Activated CD8-positive, alpha-beta T cell treated with anti-CD3 and anti-CD28 coated beads for 36 hours (primary cell): ENCODE measurements at regions not wholly inside any gene's neighbourhood (a gene's known extent, or its start where the extent isn't known, plus 50 kb on each side); places are given as distances from the start of the nearest gene placed in this dataset.

Experiments
- ATAC-seq: fragments of 200-7000 bp; cut with Tn5 transposase; one replicate; pipeline ENCODE4 v1.10.0; 2021; ENCODE audit warnings: mild to moderate bottlenecking, moderate library complexity
- CTCF ChIA-PET: fragments of 350-600 bp; sonication (Branson Sonifier 250); formaldehyde crosslinking; loops from one replicate; lab custom pipeline; 2021; ENCODE audit warnings: antibody characterized with exemption; lab: Charles Lee
- POLR2A ChIA-PET: fragments of 350-600 bp; sonication (Branson Sonifier 250); formaldehyde crosslinking; loops from one replicate; lab custom pipeline; 2021; ENCODE audit warnings: antibody characterized with exemption; lab: Charles Lee
- DNase-seq: peaks from one replicate; pipeline ENCODE4 v3.0.0-alpha.2; 2020
- H3K27ac Mint-ChIP-seq: one replicate; pipeline ENCODE4 v1.8.0; 2021; ENCODE audit warnings: mild to moderate bottlenecking, mixed read lengths
- H3K27me3 Mint-ChIP-seq: one replicate; pipeline ENCODE4 v1.8.0; 2021; ENCODE audit warnings: mixed read lengths
- H3K36me3 Mint-ChIP-seq: one replicate; pipeline ENCODE4 v1.8.0; 2021; ENCODE audit warnings: low read depth, mixed read lengths
- H3K4me1 Mint-ChIP-seq: one replicate; pipeline ENCODE4 v1.8.0; 2021; ENCODE audit warnings: low read depth, mixed read lengths
- H3K4me3 Mint-ChIP-seq: one replicate; pipeline ENCODE4 v1.8.0; 2021; ENCODE audit warnings: mild to moderate bottlenecking, moderate library complexity, mixed read lengths
- H3K9me3 Mint-ChIP-seq: one replicate; pipeline ENCODE4 v1.8.0; 2021; ENCODE audit warnings: mixed read lengths
- intact Hi-C: fragments of 100-400 bp; cut with micrococcal nuclease; formaldehyde crosslinking; loops from one replicate; pipeline ENCODE4 v1.10.0; 2022
- TF ChIP-seq, protein P1 (sequence below): fragments of 200-600 bp; IDR thresholded peaks from one replicate; pipeline ENCODE4 v1.8.0; 2022; ENCODE audit warnings: antibody characterized with exemption, mild to moderate bottlenecking

DNA sequence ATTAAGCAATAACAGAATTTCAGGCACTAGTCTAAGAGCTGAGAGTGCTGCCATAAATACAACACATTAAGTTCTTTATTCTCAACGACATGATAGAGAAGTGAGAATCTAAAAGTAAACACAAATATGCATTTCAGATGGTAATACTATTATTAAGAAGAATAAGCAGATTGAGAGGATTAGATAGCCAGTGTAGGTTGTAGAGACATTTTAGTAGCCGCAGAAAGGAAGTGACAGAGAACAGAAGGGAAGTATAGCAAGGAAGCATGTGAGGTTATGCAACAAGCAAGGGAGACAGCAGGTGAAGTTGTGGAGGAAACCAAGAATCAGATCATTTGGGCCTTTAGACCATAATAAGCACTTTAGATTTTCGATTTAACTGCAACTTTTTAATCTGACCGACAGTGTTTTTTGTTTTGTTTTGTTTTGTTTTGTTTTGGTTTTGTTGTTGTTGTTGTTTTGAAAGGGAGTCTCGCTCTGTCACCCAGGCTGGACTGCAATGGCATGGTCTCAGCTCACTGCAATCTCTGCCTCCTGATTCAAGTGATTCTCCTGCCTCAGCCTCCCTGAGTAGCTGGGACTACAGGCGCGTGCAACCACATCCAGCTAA lies 737.0 kb upstream of the ADGRB3 start:
- TF ChIP-seq, protein P1, sequence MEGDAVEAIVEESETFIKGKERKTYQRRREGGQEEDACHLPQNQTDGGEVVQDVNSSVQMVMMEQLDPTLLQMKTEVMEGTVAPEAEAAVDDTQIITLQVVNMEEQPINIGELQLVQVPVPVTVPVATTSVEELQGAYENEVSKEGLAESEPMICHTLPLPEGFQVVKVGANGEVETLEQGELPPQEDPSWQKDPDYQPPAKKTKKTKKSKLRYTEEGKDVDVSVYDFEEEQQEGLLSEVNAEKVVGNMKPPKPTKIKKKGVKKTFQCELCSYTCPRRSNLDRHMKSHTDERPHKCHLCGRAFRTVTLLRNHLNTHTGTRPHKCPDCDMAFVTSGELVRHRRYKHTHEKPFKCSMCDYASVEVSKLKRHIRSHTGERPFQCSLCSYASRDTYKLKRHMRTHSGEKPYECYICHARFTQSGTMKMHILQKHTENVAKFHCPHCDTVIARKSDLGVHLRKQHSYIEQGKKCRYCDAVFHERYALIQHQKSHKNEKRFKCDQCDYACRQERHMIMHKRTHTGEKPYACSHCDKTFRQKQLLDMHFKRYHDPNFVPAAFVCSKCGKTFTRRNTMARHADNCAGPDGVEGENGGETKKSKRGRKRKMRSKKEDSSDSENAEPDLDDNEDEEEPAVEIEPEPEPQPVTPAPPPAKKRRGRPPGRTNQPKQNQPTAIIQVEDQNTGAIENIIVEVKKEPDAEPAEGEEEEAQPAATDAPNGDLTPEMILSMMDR: no peak
- Mint-ChIP-seq H3K4me1 (no peaks in the 10 kb centered on the region), H3K27me3 (no peaks in the 10 kb centered on the region), H3K9me3 (peaks cover 9% of the 10 kb centered on the region), H3K4me3 (no peak overlapping the region), H3K27ac (no peak overlapping the region), H3K36me3 (no peaks in the 10 kb centered on the region)
- ATAC-seq: no peak
- ChIA-PET CTCF (no interaction called here), POLR2A (no interaction called here)
- intact Hi-C loops: no loop called here
- no peak for DNase-seq

DNA sequence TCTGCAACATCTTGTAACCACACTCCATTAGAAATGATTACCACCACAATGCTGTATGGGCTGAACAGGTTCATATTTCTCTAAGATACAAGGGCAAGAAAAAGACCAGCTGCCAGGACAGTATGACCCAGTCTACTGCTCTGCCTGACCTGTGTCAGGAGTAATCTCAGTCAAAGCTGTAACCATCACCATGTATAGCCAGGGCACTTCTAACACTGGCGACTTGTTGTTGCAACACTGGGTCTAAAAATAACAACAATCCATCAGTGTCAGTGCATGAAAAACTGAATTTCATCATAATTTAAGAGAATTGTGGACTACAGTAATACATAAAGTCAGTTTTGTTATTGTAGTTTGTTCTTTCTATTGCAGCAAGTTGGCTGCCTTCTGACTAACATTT lies 738.6 kb upstream of the ADGRB3 start:
- ChIA-PET CTCF (no interaction called here), POLR2A (no interaction called here)
- Mint-ChIP-seq H3K36me3 (no peaks in the 10 kb centered on the region), H3K27ac (no peak overlapping the region), H3K4me1 (no peaks in the 10 kb centered on the region), H3K27me3 (no peaks in the 10 kb centered on the region), H3K4me3 (no peak overlapping the region), H3K9me3 (peaks cover 9% of the 10 kb centered on the region)
- intact Hi-C loops: no loop called here
- ATAC-seq (no peak), DNase-seq (no peak)
- TF ChIP-seq, protein P1: no peak

DNA sequence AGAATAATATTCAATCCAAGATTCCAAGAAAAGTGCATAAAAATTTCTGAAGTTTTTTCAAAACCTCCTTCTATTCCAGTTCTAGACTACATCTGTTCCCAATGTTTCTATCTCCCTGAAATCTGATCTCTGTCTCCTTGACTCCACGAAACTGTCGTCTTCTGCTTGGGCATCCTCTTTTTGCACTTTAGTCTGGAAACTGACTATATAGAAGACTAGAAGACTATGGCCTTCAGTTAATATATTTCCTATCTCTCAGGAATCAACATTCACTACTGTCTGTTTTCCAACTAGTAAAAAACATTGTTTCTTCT lies 745.4 kb upstream of the ADGRB3 start:
- intact Hi-C loops: no loop called here
- no peaks in the 10 kb centered on the region for H3K27me3 Mint-ChIP-seq
- no peaks in the 10 kb centered on the region for H3K4me1 Mint-ChIP-seq
- peaks cover 11% of the 10 kb centered on the region for H3K9me3 Mint-ChIP-seq
- no peak overlapping the region for H3K27ac Mint-ChIP-seq
- TF ChIP-seq, protein P1: no peak
- no peak for ATAC-seq
- H3K36me3 Mint-ChIP-seq: no peaks in the 10 kb centered on the region
- no peak for DNase-seq
- ChIA-PET POLR2A (no interaction called here), CTCF (no interaction called here)
- no peak overlapping the region for H3K4me3 Mint-ChIP-seq

DNA sequence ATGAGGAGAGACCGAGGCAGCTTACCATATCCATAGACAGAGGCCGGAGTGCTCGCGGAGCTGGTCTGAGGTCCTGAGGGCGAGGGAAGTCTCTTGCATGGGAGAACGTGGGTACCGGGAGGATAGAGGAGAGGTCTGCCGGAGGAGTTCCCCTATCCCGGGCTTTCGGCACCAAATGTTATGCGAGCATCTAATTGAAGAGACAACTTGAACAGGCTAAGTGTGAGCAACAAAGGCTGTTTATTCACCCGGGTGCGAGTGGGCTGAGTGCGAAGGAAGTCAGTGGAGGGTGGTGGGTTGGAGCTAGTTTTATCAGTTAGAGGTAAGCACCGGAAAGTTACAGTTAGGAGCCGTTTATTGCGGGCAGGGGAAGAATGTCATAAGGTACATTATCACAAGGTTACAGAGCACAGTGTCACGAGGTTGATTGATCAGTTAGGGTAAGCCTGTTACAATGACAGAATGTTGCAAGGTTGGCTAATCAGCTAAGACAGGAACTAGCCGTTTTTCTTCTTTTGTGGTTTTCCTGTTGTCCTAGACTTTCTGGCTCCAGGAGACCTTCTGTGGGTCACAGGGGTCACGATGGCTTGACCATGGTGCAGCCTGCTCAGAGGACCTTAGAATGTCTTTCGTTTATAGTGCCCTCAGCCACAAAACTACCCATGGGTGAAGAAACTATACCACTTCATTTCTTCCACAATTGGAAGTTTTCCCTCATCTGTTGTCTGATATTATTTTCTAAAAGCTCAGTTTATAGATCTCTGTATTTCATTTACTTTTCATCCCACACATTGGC lies 746.0 kb upstream of the ADGRB3 start:
- ChIA-PET POLR2A (no interaction called here), CTCF (no interaction called here)
- H3K9me3 Mint-ChIP-seq: peaks cover 11% of the 10 kb centered on the region
- TF ChIP-seq, protein P1: no peak
- H3K4me1 Mint-ChIP-seq: no peaks in the 10 kb centered on the region
- H3K27me3 Mint-ChIP-seq: no peaks in the 10 kb centered on the region
- intact Hi-C loops: no loop called here
- ATAC-seq (no peak), DNase-seq (no peak)
- no peak overlapping the region for H3K4me3 Mint-ChIP-seq
- H3K27ac Mint-ChIP-seq: no peak overlapping the region
- H3K36me3 Mint-ChIP-seq: no peaks in the 10 kb centered on the region

DNA sequence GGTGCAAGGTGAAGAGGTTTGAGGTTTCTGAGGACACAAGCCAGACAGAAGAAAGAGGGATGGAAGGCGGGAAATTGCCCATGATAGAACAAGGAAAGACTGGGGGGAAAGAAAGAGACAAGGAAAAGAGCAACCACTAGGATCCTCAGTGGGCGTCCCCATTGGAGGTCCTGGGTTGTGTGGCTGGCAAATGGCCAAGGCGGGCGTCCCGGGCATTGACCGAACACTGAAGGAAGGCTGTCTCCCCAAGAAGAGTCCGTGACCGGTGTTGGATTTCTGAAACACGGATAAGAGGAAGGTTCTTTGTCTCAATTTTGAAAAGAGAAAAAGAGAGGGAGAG lies 746.6 kb upstream of the ADGRB3 start:
- no peak for ATAC-seq
- Mint-ChIP-seq H3K4me1 (no peaks in the 10 kb centered on the region), H3K4me3 (no peak overlapping the region), H3K27ac (no peak overlapping the region), H3K27me3 (no peaks in the 10 kb centered on the region), H3K9me3 (peaks cover 11% of the 10 kb centered on the region), H3K36me3 (no peaks in the 10 kb centered on the region)
- TF ChIP-seq, protein P1: no peak
- CTCF ChIA-PET: no interaction called here
- POLR2A ChIA-PET: no interaction called here
- intact Hi-C loops: no loop called here
- DNase-seq: no peak
